H9 (cell line): ENCODE measurements at regions not wholly inside any gene's neighbourhood (a gene's known extent, or its start where the extent isn't known, plus 50 kb on each side); places are given as distances from the start of the nearest gene placed in this dataset.

Experiments used
- DNase-seq: peaks from one replicate; pipeline ENCODE4 v3.0.0-alpha.2; 2017
- H2AFZ ChIP-seq: one replicate; pipeline ENCODE4 v1.6.1; 2013; ENCODE audit warnings: mild to moderate bottlenecking, low read length, control low read depth, moderate library complexity
- H2AK5ac ChIP-seq: 2 replicates; pipeline ENCODE4 v1.6.1; 2013; ENCODE audit warnings: low read length, control low read depth, mixed read lengths; ENCODE audit not compliant: insufficient read length
- H2BK120ac ChIP-seq: one replicate; pipeline ENCODE4 v1.6.1; 2013; ENCODE audit warnings: low read depth, mild to moderate bottlenecking, low read length, control low read depth, inconsistent platforms; ENCODE audit not compliant: poor library complexity, severe bottlenecking
- H2BK12ac ChIP-seq: 2 replicates; pipeline ENCODE4 v1.6.1; 2013; ENCODE audit warnings: low read length, control low read depth, mixed read lengths, low read depth; ENCODE audit not compliant: insufficient read length
- H2BK15ac ChIP-seq: 2 replicates; pipeline ENCODE4 v1.6.1; 2013; ENCODE audit warnings: low read depth, low read length, control low read depth
- H2BK20ac ChIP-seq: one replicate; pipeline ENCODE4 v1.6.1; 2013; ENCODE audit warnings: low read depth, mild to moderate bottlenecking, low read length, control low read depth, inconsistent platforms; ENCODE audit not compliant: poor library complexity, severe bottlenecking
- H2BK5ac ChIP-seq: 2 replicates; pipeline ENCODE4 v1.6.1; 2013; ENCODE audit warnings: low read length, control low read depth, mixed read lengths; ENCODE audit not compliant: insufficient read length
- H3K14ac ChIP-seq: 2 replicates; pipeline ENCODE4 v1.6.1; 2013; ENCODE audit warnings: low read length, control low read depth; ENCODE audit not compliant: insufficient read depth
- H3K18ac ChIP-seq: 2 replicates; pipeline ENCODE4 v1.6.1; 2013; ENCODE audit warnings: low read depth, mild to moderate bottlenecking, mixed read lengths, low read length, control low read depth; ENCODE audit not compliant: insufficient read length
- H3K23ac ChIP-seq: 2 replicates; pipeline ENCODE4 v1.6.1; 2013; ENCODE audit warnings: low read length, control low read depth, mixed read lengths, low read depth; ENCODE audit not compliant: insufficient read length
- H3K23me2 ChIP-seq: 2 replicates; pipeline ENCODE4 v1.6.1; 2013; ENCODE audit warnings: low read depth, mild to moderate bottlenecking, mixed read lengths, low read length, control low read depth; ENCODE audit not compliant: insufficient read length, poor library complexity, severe bottlenecking
- H3K27ac ChIP-seq: 2 replicates; pipeline ENCODE4 v1.5.1; 2013; ENCODE audit warnings: low read length, control low read depth, mixed read lengths, low read depth; ENCODE audit not compliant: insufficient read length
- H3K27me3 ChIP-seq: 2 replicates; pipeline ENCODE4 v1.6.1; 2013; ENCODE audit warnings: low read length, control low read depth, inconsistent platforms; ENCODE audit not compliant: insufficient read depth
- H3K4ac ChIP-seq: 2 replicates; pipeline ENCODE4 v1.6.1; 2013; ENCODE audit warnings: low read depth, mild to moderate bottlenecking, control low read depth, inconsistent platforms, low read length, moderate library complexity
- H3K4me1 ChIP-seq: 2 replicates; pipeline ENCODE4 v1.6.1; 2013; ENCODE audit warnings: low read length, control low read depth, inconsistent platforms; ENCODE audit not compliant: insufficient read depth
- H3K4me2 ChIP-seq: 2 replicates; pipeline ENCODE4 v1.6.1; 2013; ENCODE audit warnings: low read length, control low read depth, mixed read lengths; ENCODE audit not compliant: insufficient read length, insufficient read depth
- H3K56ac ChIP-seq: 2 replicates; pipeline ENCODE4 v1.6.1; 2013; ENCODE audit warnings: low read depth, mild to moderate bottlenecking, mixed read lengths, low read length, control low read depth; ENCODE audit not compliant: insufficient read length
- H3K79me1 ChIP-seq: 2 replicates; pipeline ENCODE4 v1.6.1; 2013; ENCODE audit warnings: low read depth, mild to moderate bottlenecking, moderate library complexity, low read length, control low read depth, inconsistent platforms; ENCODE audit not compliant: insufficient read depth, poor library complexity, severe bottlenecking
- H3K79me2 ChIP-seq: 2 replicates; pipeline ENCODE4 v1.6.1; 2013; ENCODE audit warnings: low read length, control low read depth, inconsistent platforms; ENCODE audit not compliant: insufficient read depth
- H3K9ac ChIP-seq: 2 replicates; pipeline ENCODE4 v1.6.1; 2013; ENCODE audit warnings: low read length, control low read depth, mixed read lengths; ENCODE audit not compliant: insufficient read length; ENCODE audit errors: extremely low read depth
- H3K9me3 ChIP-seq: one replicate; pipeline ENCODE4 v1.6.1; 2013; ENCODE audit warnings: low read depth, low read length, inconsistent platforms; ENCODE audit not compliant: control insufficient read depth
- H3T11ph ChIP-seq: one replicate; pipeline ENCODE4 v1.6.1; 2013; ENCODE audit warnings: mild to moderate bottlenecking, low read length, control low read depth, inconsistent platforms
- H4K20me1 ChIP-seq: one replicate; pipeline ENCODE4 v1.6.1; 2013; ENCODE audit not compliant: control insufficient read depth, insufficient read length, insufficient read depth
- H4K5ac ChIP-seq: 2 replicates; pipeline ENCODE4 v1.6.1; 2013; ENCODE audit warnings: low read depth, mild to moderate bottlenecking, mixed read lengths, low read length, control low read depth; ENCODE audit not compliant: insufficient read length
- H4K8ac ChIP-seq: replicated peaks from 2 replicates; pipeline ENCODE4 v1.6.1; 2013; ENCODE audit warnings: low read length, control low read depth, mixed read lengths, low read depth; ENCODE audit not compliant: insufficient read length
- H4K91ac ChIP-seq: 2 replicates; pipeline ENCODE4 v1.6.1; 2013; ENCODE audit warnings: low read depth, mild to moderate bottlenecking, moderate library complexity, mixed read lengths, low read length, control low read depth; ENCODE audit not compliant: insufficient read length
- H3K27ac Mint-ChIP-seq, 3 experiments: 2 replicates in 2 of 3; 3 replicates in 1 of 3; pipeline ENCODE4 v1.8.0; 2020 to 2021; ENCODE audit warnings: mixed read lengths in 3 of 3, mild to moderate bottlenecking in 1 of 3, moderate library complexity in 1 of 3
- H3K27me3 Mint-ChIP-seq: 2 replicates; pipeline ENCODE4 v1.8.0; 2021; ENCODE audit warnings: low read depth, mild to moderate bottlenecking, moderate library complexity, mixed read lengths
- H3K36me3 Mint-ChIP-seq, 3 experiments: 2 replicates in 2 of 3; 3 replicates in 1 of 3; pipeline ENCODE4 v1.8.0; 2020 to 2021; ENCODE audit warnings: low read depth in 3 of 3, mixed read lengths in 3 of 3; ENCODE audit not compliant: insufficient read depth in 1 of 3
- H3K4me1 Mint-ChIP-seq, 2 experiments: 2 replicates each; pipeline ENCODE4 v1.8.0; 2020; ENCODE audit warnings: mixed read lengths in 2 of 2
- H3K4me3 Mint-ChIP-seq, 2 experiments: 2 replicates in 1 of 2; 3 replicates in 1 of 2; pipeline ENCODE4 v1.8.0; 2020 to 2021; ENCODE audit warnings: mild to moderate bottlenecking in 2 of 2, mixed read lengths in 2 of 2, moderate library complexity in 1 of 2
- H3K9me3 Mint-ChIP-seq, 2 experiments: 2 replicates in 1 of 2; 3 replicates in 1 of 2; pipeline ENCODE4 v1.8.0; 2020; ENCODE audit warnings: mild to moderate bottlenecking in 2 of 2, mixed read lengths in 2 of 2, moderate library complexity in 1 of 2
- CTCF ChIP-seq: fragments of 200-600 bp; sonication (generic); conservative IDR thresholded peaks from 3 replicates; pipeline ENCODE4 v1.8.0; 2021; ENCODE audit warnings: antibody characterized with exemption, mild to moderate bottlenecking
- WGBS: extraction: QIAGEN DNeasy Blood & Tissue Kit; methylation state at CpG from one replicate; pipeline ENCODE4 v1.1.7; 2013; ENCODE audit warnings: missing lambda C conversion rate, low lambda C conversion rate, mixed read lengths; ENCODE audit not compliant: insufficient read length; ENCODE audit errors: extremely low coverage; 5-methylcytosine and 5-hydroxymethylcytosine counted together

- H3K27ac Mint-ChIP-seq, result no peak overlapping the region
- Histone ChIP-seq H4K8ac (no peak overlapping the region), H2BK120ac (no peak overlapping the region), H2AK5ac (no peak overlapping the region), H2BK5ac (no peak overlapping the region), H3K14ac (no peak overlapping the region), H2BK20ac (no peak overlapping the region), H3T11ph (no peak overlapping the region), H3K23ac (no peak overlapping the region), H3K79me1 (no peaks in the 10 kb centered on the region), H3K9ac (no peak overlapping the region), H3K79me2 (no peaks in the 10 kb centered on the region), H3K4me2 (no peak overlapping the region), H2AFZ (no peak overlapping the region), H2BK15ac (no peak overlapping the region), H4K5ac (no peak overlapping the region), H3K4ac (no peak overlapping the region), H3K27me3 (no peaks in the 10 kb centered on the region), H3K4me1 (no peaks in the 10 kb centered on the region), H3K27ac (no peak overlapping the region), H4K91ac (no peak overlapping the region), H3K23me2 (no peaks in the 10 kb centered on the region), H3K56ac (no peak overlapping the region), H2BK12ac (no peak overlapping the region), H3K9me3 (no peaks in the 10 kb centered on the region), H3K18ac (no peak overlapping the region), H4K20me1 (no peaks in the 10 kb centered on the region)
- no peaks in the 10 kb centered on the region for H3K9me3 Mint-ChIP-seq
- H3K27me3 Mint-ChIP-seq, result no peaks in the 10 kb centered on the region
- DNase-seq, result no peak
- H3K4me1 Mint-ChIP-seq, result peaks cover 0 to 2% of the 10 kb centered on the region in 2 experiments; a peak in 1 of 4 replicates
- WGBS, result no CpG with 5 or more reads among the region's 4 CpGs
- H3K4me3 Mint-ChIP-seq, result no peak overlapping the region
- H3K36me3 Mint-ChIP-seq, result no peaks in the 10 kb centered on the region
- TF ChIP-seq CTCF, result no peak
These were observed 355.7 kb downstream of the SOX2 start for GRCh38 chr3:182067423-182067822.
